Esophagus (tissue), 2 donors: ENCODE measurements at regions not wholly inside any gene's neighbourhood (a gene's known extent, or its start where the extent isn't known, plus 50 kb on each side); places are given as distances from the start of the nearest gene placed in this dataset.

Experiments used
- H3K27ac ChIP-seq, 2 donors: one replicate each; pipeline ENCODE4 v1.5.1; 2013; ENCODE audit warnings: low read depth in 2 of 2, mild to moderate bottlenecking in 2 of 2, inconsistent platforms in 1 of 2, low read length in 1 of 2, moderate library complexity in 1 of 2
- H3K27me3 ChIP-seq, 2 donors: one replicate each; pipeline ENCODE4 v1.6.1; 2013; ENCODE audit warnings: low read length in 2 of 2, control low read depth in 1 of 2, mild to moderate bottlenecking in 1 of 2; ENCODE audit not compliant: insufficient read depth in 2 of 2, control insufficient read depth in 1 of 2
- H3K36me3 ChIP-seq, 2 donors: one replicate each; pipeline ENCODE4 v1.6.1; 2013; ENCODE audit warnings: low read length in 1 of 2; ENCODE audit not compliant: control insufficient read depth in 2 of 2, insufficient read depth in 2 of 2
- H3K4me1 ChIP-seq, 2 donors: one replicate each; pipeline ENCODE4 v1.6.1; 2013; ENCODE audit warnings: low read length in 1 of 2; ENCODE audit not compliant: control insufficient read depth in 2 of 2, insufficient read depth in 2 of 2
- H3K4me3 ChIP-seq, 2 donors: one replicate each; pipeline ENCODE4 v1.5.1; 2013; ENCODE audit warnings: low read length in 2 of 2, mild to moderate bottlenecking in 2 of 2, low read depth in 1 of 2, moderate library complexity in 1 of 2
- H3K9me3 ChIP-seq, 2 donors: one replicate each; pipeline ENCODE4 v1.6.1; 2013; ENCODE audit warnings: mild to moderate bottlenecking in 2 of 2, low read depth in 1 of 2, low read length in 1 of 2, moderate library complexity in 1 of 2; ENCODE audit not compliant: control insufficient read depth in 2 of 2, insufficient read depth in 1 of 2
- WGBS, 2 donors: extraction: QIAGEN DNeasy Blood & Tissue Kit; methylation state at CpG; one replicate each; pipeline ENCODE4 v1.1.7; 2013; 5-methylcytosine and 5-hydroxymethylcytosine counted together
- donor health status: healthy with polysubstance abuse.
- donor health status: Bipolar disorder and iron deficiency.

DNA sequence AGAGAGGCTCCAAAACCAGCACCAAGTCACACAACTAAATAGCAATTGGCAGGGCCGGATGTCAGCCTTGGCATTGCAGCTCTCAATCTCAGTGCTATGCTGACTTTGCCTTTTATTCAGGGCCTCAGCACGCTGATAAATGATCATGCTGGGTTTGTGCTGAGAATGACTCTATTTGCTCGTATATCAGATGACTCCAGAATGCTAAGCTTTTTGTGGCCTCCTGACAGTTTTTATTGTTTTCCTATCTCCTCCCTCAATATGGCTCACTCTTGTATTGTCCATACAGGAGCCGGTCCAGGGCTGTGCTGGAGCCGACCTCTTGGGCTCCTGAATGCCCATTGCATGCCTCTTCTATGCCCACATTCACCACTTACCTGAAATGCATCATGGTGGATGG, 211.0 kb downstream of the EFNB2 start:
- WGBS, 2 donors = 78 to 81% methylated on average over 5 of the region's 5 CpGs

DNA sequence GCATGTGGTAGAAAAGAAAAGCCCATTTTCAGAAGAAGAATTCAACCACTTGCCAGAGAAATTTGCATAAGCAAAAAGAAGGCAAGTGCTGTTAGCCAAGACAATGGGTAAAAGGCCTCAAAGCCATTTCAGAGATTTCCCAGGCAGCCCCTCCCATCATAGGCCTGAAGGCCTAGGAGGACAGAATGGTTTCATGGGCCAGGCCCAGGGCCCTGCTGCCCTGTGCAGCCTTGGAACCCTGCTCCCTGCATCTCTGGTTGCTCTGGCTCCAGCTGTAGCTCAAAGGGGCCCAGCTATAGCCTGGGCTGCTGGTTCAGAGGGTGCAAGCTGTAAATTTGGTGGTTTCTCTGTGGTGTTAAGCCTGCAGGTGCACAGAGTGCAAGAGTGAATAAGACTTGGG, 212.8 kb downstream of the EFNB2 start:
- H3K36me3 ChIP-seq = no peaks in the 10 kb centered on the region
- H3K4me3 ChIP-seq = no peak overlapping the region
- H3K9me3 ChIP-seq = peaks cover 6 to 10% of the 10 kb centered on the region in 2 donors
- no peak overlapping the region for H3K27ac ChIP-seq
- no peaks in the 10 kb centered on the region for H3K27me3 ChIP-seq
- no peaks in the 10 kb centered on the region for H3K4me1 ChIP-seq

More for the DNA sequence above, 211.0 kb downstream of the EFNB2 start:
- Histone ChIP-seq H3K27ac (no peak overlapping the region), H3K36me3 (no peaks in the 10 kb centered on the region), H3K9me3 (peaks cover 6 to 10% of the 10 kb centered on the region in 2 donors), H3K4me1 (no peaks in the 10 kb centered on the region), H3K4me3 (no peak overlapping the region), H3K27me3 (no peaks in the 10 kb centered on the region)

DNA sequence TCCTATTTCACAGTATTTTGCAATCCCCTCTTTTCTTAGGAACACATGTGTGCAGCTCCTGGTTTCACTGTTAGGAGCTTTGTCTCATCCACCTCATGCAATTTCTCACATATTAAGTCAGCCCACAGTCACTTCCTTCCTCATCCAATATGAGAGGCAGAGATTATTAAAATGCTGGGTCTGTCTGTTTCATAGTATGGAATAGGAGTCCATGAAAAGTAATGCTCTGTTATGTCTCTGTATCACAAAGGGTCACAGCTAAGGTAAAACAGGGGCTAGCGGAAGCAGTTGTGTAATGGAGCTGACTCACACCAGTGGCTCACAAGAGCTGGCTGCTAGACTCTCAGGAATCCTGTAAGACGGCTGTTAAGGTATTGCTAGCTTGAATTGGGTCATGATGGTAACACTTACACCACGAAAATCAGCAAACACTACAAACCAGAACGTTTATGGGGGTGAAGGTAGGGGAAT, 216.5 kb downstream of the EFNB2 start:
- H3K27me3 ChIP-seq = no peaks in the 10 kb centered on the region
- no peaks in the 10 kb centered on the region for H3K4me1 ChIP-seq
- H3K9me3 ChIP-seq = peaks cover 6 to 10% of the 10 kb centered on the region in 2 donors
- H3K4me3 ChIP-seq = no peak overlapping the region
- H3K36me3 ChIP-seq = no peaks in the 10 kb centered on the region
- 26 to 32% methylated on average over 4 of the region's 4 CpGs for WGBS, 2 donors
- H3K27ac ChIP-seq = no peak overlapping the region

DNA sequence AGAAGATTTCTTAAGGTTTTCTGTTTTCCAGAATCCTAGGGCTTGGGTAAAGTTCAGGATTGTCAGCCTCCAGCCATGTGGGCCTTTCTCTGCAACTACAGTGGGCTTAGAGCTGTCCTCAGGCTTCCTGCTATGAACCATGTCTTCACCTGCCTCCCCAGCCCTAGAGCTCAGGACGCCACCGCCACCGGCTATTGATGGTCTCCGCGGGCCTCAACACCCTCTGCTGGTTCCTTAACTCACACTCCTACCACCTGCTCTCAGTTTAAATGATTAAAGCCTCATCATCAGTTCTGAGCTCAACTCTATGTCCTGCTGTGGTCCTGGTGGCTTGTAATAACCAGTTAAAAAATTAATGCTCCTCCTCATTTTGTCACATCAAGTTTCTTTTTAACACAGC, 221.0 kb downstream of the EFNB2 start:
- H3K4me3 ChIP-seq = no peak overlapping the region
- H3K27me3 ChIP-seq = no peaks in the 10 kb centered on the region
- 90 to 91% methylated on average over 5 of the region's 5 CpGs for WGBS, 2 donors

DNA sequence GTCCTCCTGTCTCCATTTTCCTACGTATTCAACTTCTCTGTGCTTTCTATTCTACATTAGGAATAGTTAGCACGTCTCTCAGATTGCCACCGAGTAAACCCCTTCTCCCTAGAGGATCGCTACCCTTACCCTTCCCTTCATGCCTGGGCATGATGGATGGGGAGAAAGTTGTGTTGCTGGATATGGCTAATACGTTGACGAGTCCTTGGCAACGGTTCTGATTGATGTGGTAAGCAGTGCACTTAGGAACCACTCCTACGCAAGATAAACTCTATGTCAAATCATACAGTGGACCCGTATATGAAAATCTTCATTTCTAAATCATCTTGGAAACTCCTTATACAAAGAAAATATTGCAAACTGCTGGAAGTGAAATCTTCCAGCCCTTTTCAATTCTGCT, 224.5 kb downstream of the EFNB2 start:
- H3K9me3 ChIP-seq = no peaks in the 10 kb centered on the region
- no peak overlapping the region for H3K4me3 ChIP-seq
- no peaks in the 10 kb centered on the region for H3K27me3 ChIP-seq
- no peaks in the 10 kb centered on the region for H3K4me1 ChIP-seq
- 47 to 62% methylated on average over 9 of the region's 9 CpGs for WGBS, 2 donors
- H3K27ac ChIP-seq = no peak overlapping the region
- no peaks in the 10 kb centered on the region for H3K36me3 ChIP-seq

More for the DNA sequence above, 221.0 kb downstream of the EFNB2 start:
- no peaks in the 10 kb centered on the region for H3K36me3 ChIP-seq
- no peaks in the 10 kb centered on the region for H3K9me3 ChIP-seq
- no peak overlapping the region for H3K27ac ChIP-seq
- H3K4me1 ChIP-seq = no peaks in the 10 kb centered on the region

DNA sequence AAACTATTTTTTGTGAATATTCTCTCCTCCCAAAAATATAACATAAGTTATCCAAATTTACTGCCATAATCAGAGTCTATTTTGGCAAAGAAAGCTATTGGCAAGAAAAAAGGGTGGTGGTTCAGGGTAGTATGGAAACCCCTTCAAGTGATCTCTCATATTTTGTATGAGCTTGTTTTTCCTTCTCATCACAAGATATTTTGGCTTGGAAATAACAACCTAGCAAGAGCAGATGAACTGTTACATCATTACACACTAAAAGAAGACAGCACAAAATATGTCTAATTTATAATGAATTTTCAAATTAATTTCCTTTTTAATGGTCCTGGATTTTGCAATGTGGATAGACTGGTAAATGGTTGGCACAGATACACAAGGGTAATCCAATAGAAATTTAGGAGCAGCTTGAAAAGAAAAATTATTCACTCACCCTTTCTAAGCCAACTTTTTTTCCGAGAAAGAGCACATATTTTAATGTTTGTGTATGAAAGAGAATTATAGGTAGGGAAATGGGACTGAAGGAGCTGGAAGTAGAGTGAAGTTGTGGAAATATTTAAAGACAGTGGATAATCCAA, 225.1 kb downstream of the EFNB2 start:
- H3K27ac ChIP-seq = no peak overlapping the region
- no peaks in the 10 kb centered on the region for H3K36me3 ChIP-seq
- H3K4me3 ChIP-seq = no peak overlapping the region
- H3K4me1 ChIP-seq = no peaks in the 10 kb centered on the region
- 67 to 77% methylated on average over 1 of the region's 1 CpG for WGBS, 2 donors
- no peaks in the 10 kb centered on the region for H3K9me3 ChIP-seq
- no peaks in the 10 kb centered on the region for H3K27me3 ChIP-seq

DNA sequence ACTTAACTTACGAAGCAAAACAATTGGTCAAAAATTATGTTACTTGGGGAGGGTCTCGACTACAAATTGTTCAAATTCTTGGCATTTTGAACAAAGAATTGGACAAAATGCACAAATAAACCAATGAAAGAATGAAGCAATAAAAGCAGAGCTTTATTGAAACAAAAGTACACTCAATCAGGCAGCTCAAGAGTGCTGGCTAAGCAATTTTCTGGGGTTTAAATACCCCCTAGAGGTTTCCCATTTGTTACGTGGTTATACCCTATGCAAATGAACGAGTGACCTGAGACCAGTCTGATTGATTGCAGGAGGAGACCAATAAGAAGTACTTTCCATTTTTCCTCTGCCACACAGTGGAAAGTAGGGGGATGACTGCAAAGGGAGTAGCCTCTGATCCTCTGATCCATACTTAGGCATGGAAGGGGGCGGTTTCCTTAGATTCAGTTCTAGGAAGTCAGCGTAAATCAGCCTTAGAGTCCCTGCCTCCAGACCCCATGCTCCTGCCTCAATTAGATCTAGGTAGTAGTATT, 228.6 kb downstream of the EFNB2 start:
- H3K36me3 ChIP-seq = no peaks in the 10 kb centered on the region
- no peak overlapping the region for H3K27ac ChIP-seq
- WGBS, 2 donors = 84 to 86% methylated on average over 6 of the region's 6 CpGs
- no peak overlapping the region for H3K4me3 ChIP-seq
- H3K4me1 ChIP-seq = no peaks in the 10 kb centered on the region
- H3K27me3 ChIP-seq = no peaks in the 10 kb centered on the region
- no peaks in the 10 kb centered on the region for H3K9me3 ChIP-seq

DNA sequence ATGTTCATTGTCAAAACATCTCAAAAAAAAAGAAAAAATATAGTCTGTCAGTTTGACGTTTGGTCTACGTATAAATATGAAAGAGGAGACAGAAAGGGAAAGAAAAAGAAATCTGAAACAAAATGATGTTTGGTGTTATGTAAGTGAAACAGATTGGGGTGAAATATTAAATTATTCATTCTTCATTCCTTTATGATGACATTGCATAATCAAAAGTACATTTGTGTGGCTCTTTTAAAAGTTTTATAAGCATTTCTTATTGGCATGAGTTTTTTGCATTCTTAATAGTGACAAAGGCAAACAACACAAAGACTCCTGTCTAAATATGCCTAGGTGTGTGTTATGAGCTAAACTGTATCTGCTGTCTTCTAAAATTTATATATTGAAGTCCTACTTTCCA, 232.6 kb downstream of the EFNB2 start:
- 84 to 86% methylated on average over 2 of the region's 2 CpGs for WGBS, 2 donors
- Histone ChIP-seq H3K4me1 (no peaks in the 10 kb centered on the region), H3K9me3 (no peaks in the 10 kb centered on the region)

DNA sequence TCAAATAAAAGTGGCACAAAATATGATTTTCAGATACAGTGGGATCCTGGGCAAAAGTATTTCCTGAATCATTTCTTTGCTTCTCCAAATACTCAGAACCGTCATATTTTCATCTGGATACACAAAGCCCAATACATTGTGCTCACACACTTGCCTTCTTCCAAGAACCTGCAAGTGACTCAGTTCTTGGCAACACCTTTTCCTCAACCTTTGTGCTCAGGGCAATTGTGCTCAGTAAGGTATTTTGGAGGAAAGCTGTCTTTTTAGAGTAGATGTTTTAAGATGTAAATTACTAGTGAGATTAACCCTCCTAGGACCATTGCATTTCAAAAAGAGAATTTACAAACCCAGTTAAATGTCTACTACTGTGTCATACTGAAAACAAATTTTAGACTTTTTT, 233.5 kb downstream of the EFNB2 start:
- no peaks in the 10 kb centered on the region for H3K4me1 ChIP-seq
- H3K36me3 ChIP-seq = no peaks in the 10 kb centered on the region
- WGBS, 2 donors = 46 to 50% methylated on average over 1 of the region's 1 CpG
- H3K27me3 ChIP-seq = no peaks in the 10 kb centered on the region
- H3K9me3 ChIP-seq = no peaks in the 10 kb centered on the region
- H3K4me3 ChIP-seq = no peak overlapping the region
- no peak overlapping the region for H3K27ac ChIP-seq

More for the DNA sequence above, 232.6 kb downstream of the EFNB2 start:
- no peaks in the 10 kb centered on the region for H3K27me3 ChIP-seq
- H3K4me3 ChIP-seq = no peak overlapping the region
- H3K27ac ChIP-seq = no peak overlapping the region
- no peaks in the 10 kb centered on the region for H3K36me3 ChIP-seq

DNA sequence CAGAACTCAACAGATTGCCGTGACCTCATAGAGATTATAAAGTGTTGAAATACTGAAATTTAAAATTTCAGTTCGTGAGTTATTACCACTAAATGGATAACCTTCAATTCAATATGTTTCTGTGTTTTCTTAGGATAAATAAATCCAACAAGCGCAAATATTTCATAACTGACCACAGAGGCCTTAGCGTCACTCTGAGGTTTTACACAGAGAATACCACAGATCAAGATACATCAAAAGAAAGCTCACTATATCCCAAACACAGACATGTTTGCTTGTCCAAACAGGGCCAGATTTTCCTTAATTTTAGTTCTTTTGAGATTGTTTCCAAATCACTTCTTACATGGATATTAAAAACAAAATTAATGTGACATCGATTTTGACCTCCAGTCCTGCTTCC, 235.8 kb downstream of the EFNB2 start:
- no peaks in the 10 kb centered on the region for H3K36me3 ChIP-seq

More for the DNA sequence above, 235.8 kb downstream of the EFNB2 start:
- H3K4me1 ChIP-seq = no peaks in the 10 kb centered on the region
- no peak overlapping the region for H3K27ac ChIP-seq
- H3K4me3 ChIP-seq = no peak overlapping the region
- no peaks in the 10 kb centered on the region for H3K9me3 ChIP-seq
- H3K27me3 ChIP-seq = no peaks in the 10 kb centered on the region
- 85 to 91% methylated on average over 5 of the region's 5 CpGs for WGBS, 2 donors
